HG02885 (cell line): ENCODE measurements at regions not wholly inside any gene's neighbourhood (a gene's known extent, or its start where the extent isn't known, plus 50 kb on each side); places are given as distances from the start of the nearest gene placed in this dataset.

Experiments used
- ATAC-seq: cut with Tn5 transposase; IDR thresholded peaks from one replicate; pipeline ENCODE4 v1.9.1; 2021; ENCODE audit warnings: mild to moderate bottlenecking; ENCODE audit not compliant: unreplicated experiment, poor library complexity

DNA sequence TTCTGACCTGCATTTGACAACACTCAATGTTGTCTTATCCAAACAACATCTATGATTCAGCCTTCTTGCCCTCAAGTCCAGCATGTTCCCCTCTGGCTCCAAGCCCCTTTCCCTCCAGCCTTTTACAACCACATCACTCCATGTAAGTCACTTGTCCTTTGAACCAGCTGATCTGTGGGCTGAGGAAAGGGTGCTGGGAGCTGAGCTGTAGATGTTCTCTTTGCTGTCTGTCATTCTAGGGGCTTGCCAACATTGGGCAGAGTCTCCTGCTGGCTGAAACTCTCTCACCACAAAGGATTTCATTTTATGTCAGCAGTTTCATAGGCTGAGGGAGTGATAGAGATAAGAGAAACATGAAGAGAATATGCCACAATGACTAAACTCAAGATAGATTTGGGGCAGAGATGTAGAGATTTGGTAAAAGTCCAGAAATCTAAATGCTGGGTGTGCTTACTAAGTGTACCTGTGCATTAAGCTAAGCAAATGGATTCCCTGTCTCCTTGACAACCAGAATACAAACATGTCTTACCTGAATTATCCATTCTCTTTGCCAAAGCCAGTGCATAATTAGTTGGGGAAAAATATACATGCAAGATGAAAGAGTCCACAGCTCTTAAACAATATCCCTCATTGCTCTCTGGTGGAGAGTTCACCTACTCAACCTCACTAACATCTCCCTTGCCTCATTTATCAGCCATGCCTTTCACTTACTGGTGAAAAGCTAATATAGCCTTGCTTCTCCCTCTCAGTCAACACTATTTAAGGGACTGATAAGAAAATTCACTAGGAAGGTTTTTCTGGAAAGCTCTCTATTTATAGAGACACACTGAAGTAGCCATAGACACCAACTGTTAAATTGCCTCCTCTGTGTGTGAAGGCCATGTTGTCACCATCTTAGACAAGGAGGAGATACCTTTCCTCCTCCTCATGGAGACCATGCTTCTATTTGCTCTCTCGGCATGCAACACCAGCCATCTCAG is 175.5 kb upstream of the SERP2 start:
- peak; percentile 89 for ATAC-seq

DNA sequence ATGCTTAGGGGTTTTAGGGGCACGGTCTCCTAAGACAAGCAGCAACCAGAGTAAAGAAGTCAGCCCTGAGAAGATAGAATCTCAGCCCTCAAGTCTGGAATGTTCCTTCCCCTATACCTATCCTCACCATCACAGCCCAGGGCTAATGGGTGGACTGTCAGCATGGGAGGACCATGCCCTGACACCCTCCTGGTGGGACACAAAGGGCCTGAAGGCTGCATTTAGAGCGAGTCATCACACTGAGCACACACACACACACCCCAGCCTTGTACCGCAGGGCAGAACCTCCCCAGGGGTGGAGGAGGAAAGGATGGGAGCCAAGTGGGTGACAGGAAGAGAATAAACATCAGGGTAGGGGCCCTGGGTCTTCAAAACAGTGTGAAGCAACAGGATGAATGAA is 174.8 kb upstream of the SERP2 start:
- ATAC-seq = no peak

- ATAC-seq = no peak
Measured at GRCh38 chr13:44199627-44200207, 173.9 kb upstream of the SERP2 start.

GRCh38 chr13:44206434-44206833 is 167.2 kb upstream of the SERP2 start:
- ATAC-seq = no peak

- no peak for ATAC-seq
Measured at GRCh38 chr13:44207476-44207875, 166.1 kb upstream of the SERP2 start.

DNA sequence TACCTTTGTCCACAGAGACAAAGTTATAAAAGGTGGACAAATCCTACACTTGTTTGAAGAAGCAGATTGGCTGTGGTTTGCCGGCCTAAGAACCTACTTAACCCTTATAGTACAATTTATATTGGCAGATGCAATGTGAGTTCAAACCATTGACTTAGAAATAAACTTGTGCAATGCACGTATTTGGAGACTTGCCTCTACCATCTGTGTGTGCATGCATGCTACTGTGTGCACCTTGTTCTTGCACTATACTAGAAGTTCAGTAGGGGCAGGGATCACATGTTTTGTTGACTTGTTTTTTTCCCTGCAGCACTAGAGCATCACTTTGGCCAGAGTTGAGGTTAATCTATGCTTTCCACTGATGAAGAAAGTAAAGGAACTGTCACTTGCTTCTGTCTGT is 163.1 kb upstream of the SERP2 start:
- ATAC-seq = no peak

GRCh38 chr13:44211286-44211685 is 162.3 kb upstream of the SERP2 start:
- ATAC-seq = no peak

GRCh38 chr13:44211704-44212346 is 161.8 kb upstream of the SERP2 start:
- ATAC-seq = no peak

GRCh38 chr13:44212633-44213396 is 160.8 kb upstream of the SERP2 start:
- ATAC-seq = no peak

DNA sequence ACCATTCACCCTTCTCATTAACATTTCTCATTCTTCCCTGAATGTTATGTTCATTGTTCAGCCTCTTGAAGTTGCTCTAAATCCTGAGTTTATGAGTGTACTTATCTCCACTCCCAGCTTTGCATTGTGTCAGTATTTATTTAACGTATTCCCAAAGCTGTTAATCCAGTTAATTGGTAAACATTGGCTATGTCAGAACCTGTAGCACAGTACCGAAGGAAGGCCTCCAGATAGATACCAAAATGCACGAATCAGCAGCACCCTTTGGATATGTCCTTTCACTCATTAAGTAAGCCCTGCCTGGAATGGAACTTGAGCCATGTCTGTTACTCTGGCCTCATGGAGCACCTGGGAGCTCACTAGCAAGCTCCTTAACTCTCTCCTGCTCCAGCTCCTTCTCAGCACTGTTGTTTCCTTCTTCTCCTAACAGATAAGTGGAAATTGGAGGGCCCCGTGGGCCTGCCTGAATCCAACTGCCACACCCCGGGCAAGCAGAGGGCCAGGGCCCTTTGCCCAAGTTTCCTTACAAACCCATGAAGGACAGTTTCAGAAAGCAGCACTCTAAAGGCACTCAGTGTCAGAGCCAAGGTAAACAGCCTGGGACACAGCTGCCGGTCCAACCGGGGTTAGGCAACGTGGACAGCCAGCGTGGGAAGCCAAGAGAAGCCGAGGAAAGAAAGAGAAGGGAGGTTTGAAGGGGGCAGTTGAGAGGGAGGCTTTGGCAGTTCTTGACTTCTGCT is 155.0 kb upstream of the SERP2 start:
- no peak for ATAC-seq

DNA sequence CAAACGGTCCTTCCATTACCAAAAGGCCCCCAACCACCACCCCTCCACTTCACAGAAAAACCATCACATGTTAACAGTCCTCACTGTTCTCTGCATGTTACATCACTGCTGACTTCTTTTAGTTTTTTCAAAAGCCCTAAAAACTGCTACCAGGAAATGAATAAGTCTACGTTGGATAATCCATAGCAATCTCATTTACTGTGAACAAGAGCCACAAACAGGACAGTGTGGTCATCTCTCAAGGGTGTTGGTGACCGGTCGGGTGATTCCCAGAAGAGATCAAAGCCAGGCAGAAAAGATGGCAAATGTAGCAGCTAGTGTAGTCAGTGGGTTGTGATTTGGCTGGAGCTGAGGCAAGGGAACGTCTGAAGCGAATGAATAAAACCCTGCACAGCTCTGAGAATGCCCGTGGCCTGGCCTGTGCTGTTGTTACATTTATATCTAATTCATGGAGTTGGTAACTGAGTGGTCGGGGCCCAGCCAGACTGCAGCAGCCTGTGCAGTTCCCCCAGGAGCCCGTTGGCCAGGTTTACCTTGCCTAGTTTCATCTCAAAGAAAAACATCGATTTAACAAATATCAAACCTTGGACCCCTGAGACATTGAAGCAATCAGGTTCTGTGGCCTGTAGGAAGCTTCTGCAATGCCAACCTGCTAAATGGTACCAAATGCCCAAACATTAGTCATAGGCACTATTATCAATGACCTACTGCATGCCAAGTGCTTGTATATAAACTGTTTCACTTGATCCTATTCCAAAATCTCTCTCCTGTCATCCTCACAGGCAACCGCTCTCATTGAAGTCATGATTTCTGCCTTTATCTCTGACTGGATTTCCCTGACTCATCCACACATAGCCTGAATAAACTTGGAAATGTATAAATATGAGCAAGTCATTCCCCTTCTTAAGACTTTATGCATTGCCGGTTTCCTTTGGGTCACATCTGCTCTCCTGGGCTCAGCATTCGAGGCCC is 153.8 kb upstream of the SERP2 start:
- ATAC-seq = no peak

GRCh38 chr13:44220948-44221347 is 152.7 kb upstream of the SERP2 start:
- no peak for ATAC-seq

DNA sequence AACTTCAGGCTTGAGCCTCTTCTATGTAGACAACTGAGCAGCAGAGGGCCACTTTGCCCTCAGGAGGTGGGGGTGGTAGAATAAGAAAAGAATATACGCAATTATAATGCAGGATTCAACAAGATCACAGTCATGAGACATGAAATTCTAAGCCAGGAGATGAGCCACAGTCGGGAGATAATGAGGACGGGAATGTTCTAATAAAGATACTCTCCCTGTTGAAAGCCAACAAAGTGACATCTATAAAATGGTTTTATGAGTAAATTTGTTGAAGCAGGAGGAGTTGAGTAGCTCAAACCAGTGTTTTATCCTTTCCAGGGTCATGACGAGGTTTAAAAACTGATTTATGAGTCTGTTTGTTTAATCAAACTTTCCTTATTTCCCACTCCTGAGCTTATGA is 152.0 kb upstream of the SERP2 start:
- no peak for ATAC-seq

- ATAC-seq = no peak
Measured at GRCh38 chr13:44223770-44224444, 149.7 kb upstream of the SERP2 start.

GRCh38 chr13:44224450-44225149 is 149.0 kb upstream of the SERP2 start:
- no peak for ATAC-seq

GRCh38 chr13:44229371-44230030 is 144.1 kb upstream of the SERP2 start:
- no peak for ATAC-seq

DNA sequence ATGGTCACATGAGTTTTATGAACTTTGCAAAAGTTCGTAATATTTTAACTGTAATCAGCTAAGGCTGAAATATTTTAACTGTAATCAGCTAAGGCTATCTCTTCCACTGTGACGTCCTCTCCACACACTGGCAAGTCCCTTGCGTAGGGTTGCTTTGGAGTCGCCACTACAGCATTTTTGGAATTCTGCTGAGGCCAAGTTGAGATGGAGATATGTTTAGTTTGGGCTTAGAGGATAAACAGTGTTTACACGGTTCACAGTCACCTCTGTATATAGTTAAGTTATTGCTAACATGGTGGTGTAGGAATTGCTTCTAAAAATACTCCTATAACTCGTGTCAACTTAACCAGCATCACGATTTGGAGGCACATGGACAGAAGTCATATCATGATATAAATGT is 143.6 kb upstream of the SERP2 start:
- no peak for ATAC-seq
